ENCODE measurements at regions not wholly inside any gene's neighbourhood (a gene's known extent, or its start where the extent isn't known, plus 50 kb on each side); places are given as distances from the start of the nearest gene placed in this dataset.

GRCh38 chr6:40286721-40287120, 300.4 kb downstream of the LRFN2 start:
- intact Hi-C loops (cut with DNase I), result no loop called here
- Histone ChIP-seq H3K27ac (no peak overlapping the region), H3K4me1 (replicated peaks) (no peaks in the 10 kb centered on the region), H3K4me3 (no peak overlapping the region), H3K27me3 (replicated peaks; ENCODE audit: insufficient read depth) (no peaks in the 10 kb centered on the region), H3K36me3 (no peaks in the 10 kb centered on the region), H3K9me3 (no peaks in the 10 kb centered on the region)
- WGBS, result 52% methylated on average over 3 of the region's 3 CpGs
- DNase-seq (ENCODE audit: low spot score), result no peak
- TF ChIP-seq POLR2AphosphoS5 (IDR thresholded peaks at IDR 0.05) (no peak), CTCF (IDR thresholded peaks at IDR 0.05) (no peak), POLR2A (IDR thresholded peaks at IDR 0.05) (no peak)

GRCh38 chr6:40285996-40286395, 301.2 kb downstream of the LRFN2 start:
- H3K27ac ChIP-seq, result no peak overlapping the region
- TF ChIP-seq POLR2A (IDR thresholded peaks at IDR 0.05) (no peak), CTCF (IDR thresholded peaks at IDR 0.05) (no peak)
- WGBS, result 26% methylated on average over 10 of the region's 10 CpGs

GRCh38 chr6:40285535-40285934, 301.6 kb downstream of the LRFN2 start:
- no peaks in the 10 kb centered on the region for H3K27me3 ChIP-seq (replicated peaks; ENCODE audit: insufficient read depth)
- H3K9me3 ChIP-seq, result no peaks in the 10 kb centered on the region
- DNase-seq (ENCODE audit: low spot score), result no peak
- intact Hi-C loops (cut with DNase I), result no loop called here
- H3K4me1 ChIP-seq (replicated peaks), result no peaks in the 10 kb centered on the region
- no peak overlapping the region for H3K4me3 ChIP-seq
- H3K36me3 ChIP-seq, result no peaks in the 10 kb centered on the region
- 73% methylated on average over 3 of the region's 3 CpGs for WGBS
- no peak overlapping the region for H3K27ac ChIP-seq
- TF ChIP-seq POLR2A (IDR thresholded peaks at IDR 0.05) (no peak), POLR2AphosphoS5 (IDR thresholded peaks at IDR 0.05) (no peak)

More at GRCh38 chr6:40285996-40286395, 301.2 kb downstream of the LRFN2 start:
- no peaks in the 10 kb centered on the region for H3K27me3 ChIP-seq (replicated peaks; ENCODE audit: insufficient read depth)
- intact Hi-C loops (cut with DNase I), result no loop called here
- no peak overlapping the region for H3K4me3 ChIP-seq
- no peaks in the 10 kb centered on the region for H3K9me3 ChIP-seq
- no peaks in the 10 kb centered on the region for H3K36me3 ChIP-seq
- H3K4me1 ChIP-seq (replicated peaks), result no peaks in the 10 kb centered on the region
- no peak for DNase-seq (ENCODE audit: low spot score)

- H3K27me3 ChIP-seq (replicated peaks; ENCODE audit: insufficient read depth), result no peaks in the 10 kb centered on the region
- H3K9me3 ChIP-seq, result no peaks in the 10 kb centered on the region
- TF ChIP-seq POLR2AphosphoS5 (IDR thresholded peaks at IDR 0.05), result no peak
- TF ChIP-seq POLR2A (IDR thresholded peaks at IDR 0.05), result no peak
- TF ChIP-seq CTCF (IDR thresholded peaks at IDR 0.05), result no peak
- no peaks in the 10 kb centered on the region for H3K36me3 ChIP-seq
- no peak overlapping the region for H3K4me3 ChIP-seq
- 92% methylated on average over 2 of the region's 2 CpGs for WGBS
- intact Hi-C loops (cut with DNase I), result no loop called here
- no peaks in the 10 kb centered on the region for H3K4me1 ChIP-seq (replicated peaks)
- no peak overlapping the region for H3K27ac ChIP-seq
- DNase-seq (ENCODE audit: low spot score), result no peak
Measured at GRCh38 chr6:40282986-40283385, 304.2 kb downstream of the LRFN2 start.

- H3K4me3 ChIP-seq, result no peak overlapping the region
- TF ChIP-seq CTCF (IDR thresholded peaks at IDR 0.05) (no peak), POLR2AphosphoS5 (IDR thresholded peaks at IDR 0.05) (no peak), POLR2A (IDR thresholded peaks at IDR 0.05) (no peak)
- no peak overlapping the region for H3K27ac ChIP-seq
- DNase-seq (ENCODE audit: low spot score), result no peak
- no peaks in the 10 kb centered on the region for H3K9me3 ChIP-seq
- 84% methylated on average over 5 of the region's 5 CpGs for WGBS
- peaks cover 3% of the 10 kb centered on the region for H3K4me1 ChIP-seq (replicated peaks)
- intact Hi-C loops (cut with DNase I), result no loop called here
- no peaks in the 10 kb centered on the region for H3K36me3 ChIP-seq
- no peaks in the 10 kb centered on the region for H3K27me3 ChIP-seq (replicated peaks; ENCODE audit: insufficient read depth)
Measured at GRCh38 chr6:40281402-40281801, 305.8 kb downstream of the LRFN2 start.
